Stomach (tissue), 4 donors: ENCODE measurements at regions not wholly inside any gene's neighbourhood (a gene's known extent, or its start where the extent isn't known, plus 50 kb on each side); places are given as distances from the start of the nearest gene placed in this dataset.

Source experiments
- EP300 ChIP-seq: sonication (generic); formaldehyde crosslinking; IDR thresholded peaks from one replicate; pipeline ENCODE4 v1.6.1; 2017; ENCODE audit warnings: antibody characterized with exemption
- POLR2A ChIP-seq, 4 donors: fragments of 450-650 bp; IDR thresholded peaks; one replicate each; pipeline ENCODE4 v1.6.1; 2016; ENCODE audit warnings: antibody characterized with exemption in 4 of 4, control low read depth in 2 of 4, mild to moderate bottlenecking in 1 of 4, moderate library complexity in 1 of 4
- POLR2AphosphoS5 ChIP-seq, 3 donors: sonication (generic); formaldehyde crosslinking; IDR thresholded peaks; one replicate each; pipeline ENCODE4 v1.6.1; 2016; ENCODE audit warnings: antibody characterized with exemption in 3 of 3
- TF ChIP-seq, protein P1 (sequence below), 7 experiments: fragments of 450-650 bp in 4 of 7; fragments of 200-600 bp in 3 of 7; sonication (generic) in 3 of 7; IDR thresholded peaks; one replicate each; pipeline ENCODE4 v1.5.1; 2016 to 2019; ENCODE audit warnings: antibody characterized with exemption in 7 of 7, control low read depth in 2 of 7, mild to moderate bottlenecking in 1 of 7

DNA sequence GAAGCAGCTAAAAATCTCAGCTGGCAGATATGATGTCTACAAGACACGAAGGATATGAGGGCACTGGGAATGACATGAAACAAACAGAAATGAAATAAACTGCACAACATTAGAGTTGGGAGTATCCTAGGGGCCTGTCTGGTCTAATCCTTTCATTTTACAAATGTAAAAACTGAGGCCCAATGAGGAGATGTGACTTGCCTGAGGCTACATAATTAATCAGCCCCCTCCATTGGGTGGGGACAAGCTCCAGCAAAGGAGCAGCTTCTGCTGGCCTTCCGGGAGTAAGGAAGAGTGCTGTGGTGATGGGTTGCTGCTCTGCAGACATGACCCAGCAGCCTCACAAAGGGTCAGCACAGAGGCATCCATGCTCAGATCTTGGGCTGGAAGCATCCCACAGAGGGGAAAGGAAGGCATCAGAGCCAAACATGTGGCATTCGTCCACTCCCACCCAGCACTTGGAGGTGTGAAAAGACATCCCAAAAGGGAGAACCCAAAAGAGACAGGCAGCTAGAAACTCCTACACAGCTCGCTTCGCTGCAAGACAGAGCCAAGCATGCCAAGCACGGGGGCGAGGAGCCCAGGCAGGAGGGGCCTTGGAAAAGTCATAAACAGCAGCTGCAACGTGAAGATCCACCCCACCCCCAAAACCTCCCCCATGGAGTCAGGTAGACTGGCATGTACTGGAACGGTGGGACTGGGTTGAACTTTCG, 183.7 kb downstream of the UNC5CL start:
- TF ChIP-seq POLR2A (IDR thresholded peaks at IDR 0.05) (no peak), POLR2AphosphoS5 (IDR thresholded peaks at IDR 0.05) (no peak), EP300 (no peak)
- TF ChIP-seq, protein P1, sequence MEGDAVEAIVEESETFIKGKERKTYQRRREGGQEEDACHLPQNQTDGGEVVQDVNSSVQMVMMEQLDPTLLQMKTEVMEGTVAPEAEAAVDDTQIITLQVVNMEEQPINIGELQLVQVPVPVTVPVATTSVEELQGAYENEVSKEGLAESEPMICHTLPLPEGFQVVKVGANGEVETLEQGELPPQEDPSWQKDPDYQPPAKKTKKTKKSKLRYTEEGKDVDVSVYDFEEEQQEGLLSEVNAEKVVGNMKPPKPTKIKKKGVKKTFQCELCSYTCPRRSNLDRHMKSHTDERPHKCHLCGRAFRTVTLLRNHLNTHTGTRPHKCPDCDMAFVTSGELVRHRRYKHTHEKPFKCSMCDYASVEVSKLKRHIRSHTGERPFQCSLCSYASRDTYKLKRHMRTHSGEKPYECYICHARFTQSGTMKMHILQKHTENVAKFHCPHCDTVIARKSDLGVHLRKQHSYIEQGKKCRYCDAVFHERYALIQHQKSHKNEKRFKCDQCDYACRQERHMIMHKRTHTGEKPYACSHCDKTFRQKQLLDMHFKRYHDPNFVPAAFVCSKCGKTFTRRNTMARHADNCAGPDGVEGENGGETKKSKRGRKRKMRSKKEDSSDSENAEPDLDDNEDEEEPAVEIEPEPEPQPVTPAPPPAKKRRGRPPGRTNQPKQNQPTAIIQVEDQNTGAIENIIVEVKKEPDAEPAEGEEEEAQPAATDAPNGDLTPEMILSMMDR (IDR thresholded peaks at IDR 0.05) = no peak
